ENCODE measurements at regions not wholly inside any gene's neighbourhood (a gene's known extent, or its start where the extent isn't known, plus 50 kb on each side); places are given as distances from the start of the nearest gene placed in this dataset.

DNA sequence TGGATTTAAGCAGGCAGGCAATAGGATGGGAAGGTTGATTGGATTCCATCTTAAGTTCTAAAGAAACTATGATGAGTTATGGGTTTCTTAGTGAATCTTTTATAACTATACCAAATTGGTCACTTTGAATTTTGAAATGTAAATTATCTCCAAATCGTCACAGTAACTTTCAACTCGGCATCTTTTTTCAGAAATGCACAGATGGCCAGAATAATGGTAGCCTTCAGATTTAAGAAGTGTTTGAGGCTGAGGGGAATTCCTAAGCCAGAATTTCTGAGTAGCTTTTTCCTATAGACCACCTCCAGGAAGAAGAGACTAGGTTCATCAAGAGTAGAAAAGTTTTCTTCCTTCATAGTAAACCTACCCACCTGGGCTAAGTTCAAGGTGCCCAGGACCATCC lies 663.7 kb upstream of the TENM3 start:
- TF ChIP-seq ZNF274 (IDR thresholded peaks at IDR 0.05; ENCODE audit: low read depth, low read length): no peak
- no peak for TF ChIP-seq YY1 (IDR thresholded peaks at IDR 0.05; ENCODE audit: insufficient read depth, insufficient read length)

Measured in NT2/D1 (cell line).